Endodermal cell (in vitro differentiated cells): ENCODE measurements at regions not wholly inside any gene's neighbourhood (a gene's known extent, or its start where the extent isn't known, plus 50 kb on each side); places are given as distances from the start of the nearest gene placed in this dataset.

Experiments used
- DNase-seq: peaks from one replicate; pipeline ENCODE4 v3.0.0-alpha.2; 2017
- H3K27ac ChIP-seq: 2 replicates; pipeline ENCODE4 v1.5.1; 2013; ENCODE audit warnings: mild to moderate bottlenecking, low read depth, low read length, moderate library complexity
- H3K27me3 ChIP-seq: 2 replicates; pipeline ENCODE4 v1.6.1; 2013; ENCODE audit warnings: mild to moderate bottlenecking, low read length, moderate library complexity; ENCODE audit not compliant: insufficient read depth, control insufficient read depth, poor library complexity, severe bottlenecking
- H3K36me3 ChIP-seq: 2 replicates; pipeline ENCODE4 v1.7.0; 2013; ENCODE audit warnings: mild to moderate bottlenecking, low read length, moderate library complexity; ENCODE audit not compliant: control insufficient read depth, insufficient read depth
- H3K4me1 ChIP-seq: one replicate; pipeline ENCODE4 v1.7.0; 2013; ENCODE audit warnings: low read length; ENCODE audit not compliant: control insufficient read depth, insufficient read depth
- H3K4me3 ChIP-seq: 2 replicates; pipeline ENCODE4 v1.5.1; 2013; ENCODE audit warnings: mild to moderate bottlenecking, low read length, moderate library complexity
- H3K9ac ChIP-seq: 2 replicates; pipeline ENCODE4 v1.6.1; 2013; ENCODE audit warnings: mild to moderate bottlenecking, low read length, moderate library complexity; ENCODE audit not compliant: poor library complexity, severe bottlenecking; ENCODE audit errors: extremely low read depth
- H3K9me3 ChIP-seq: 2 replicates; pipeline ENCODE4 v1.6.1; 2013; ENCODE audit warnings: mild to moderate bottlenecking, low read length, moderate library complexity; ENCODE audit not compliant: control insufficient read depth
- H3K27ac Mint-ChIP-seq: 2 replicates; pipeline ENCODE4 v1.8.0; 2020; ENCODE audit warnings: mixed read lengths
- H3K27me3 Mint-ChIP-seq: 2 replicates; pipeline ENCODE4 v1.8.0; 2021; ENCODE audit warnings: mild to moderate bottlenecking, mixed read lengths; ENCODE audit not compliant: insufficient read depth
- H3K36me3 Mint-ChIP-seq: 2 replicates; pipeline ENCODE4 v1.8.0; 2020; ENCODE audit warnings: low read depth, mixed read lengths
- H3K4me1 Mint-ChIP-seq: 2 replicates; pipeline ENCODE4 v1.8.0; 2020; ENCODE audit warnings: mixed read lengths
- H3K4me3 Mint-ChIP-seq: 2 replicates; pipeline ENCODE4 v1.8.0; 2020; ENCODE audit warnings: mild to moderate bottlenecking, moderate library complexity, mixed read lengths
- H3K9me3 Mint-ChIP-seq: 2 replicates; pipeline ENCODE4 v1.8.0; 2020; ENCODE audit warnings: mild to moderate bottlenecking, mixed read lengths
- CTCF ChIP-seq: fragments of 200-600 bp; sonication (generic); conservative IDR thresholded peaks from 2 replicates; pipeline ENCODE4 v1.5.0; 2021; ENCODE audit warnings: antibody characterized with exemption, mild to moderate bottlenecking
- WGBS, 2 experiments: methylation state at CpG; one replicate each; pipeline versions ENCODE4 v1.1.5 to v1.1.7; 2013; ENCODE audit warnings: missing lambda C conversion rate in 2 of 2, mixed read lengths in 1 of 2; ENCODE audit not compliant: insufficient coverage in 1 of 2, insufficient read length in 1 of 2; 5-methylcytosine and 5-hydroxymethylcytosine counted together

GRCh38 chr10:125283836-125284614 lies 123.7 kb upstream of the CTBP2 start:
- H3K4me1 ChIP-seq, result no peaks in the 10 kb centered on the region
- Mint-ChIP-seq H3K27ac (no peak overlapping the region), H3K9me3 (peaks cover 3% of the 10 kb centered on the region), H3K27me3 (peaks cover 26% of the 10 kb centered on the region), H3K4me1 (no peaks in the 10 kb centered on the region), H3K36me3 (no peaks in the 10 kb centered on the region), H3K4me3 (no peak overlapping the region)
- TF ChIP-seq CTCF, result no peak
- H3K9ac ChIP-seq, result no peak overlapping the region
- H3K4me3 ChIP-seq, result no peak overlapping the region
- H3K27me3 ChIP-seq, result peaks cover 8% of the 10 kb centered on the region
- no peaks in the 10 kb centered on the region for H3K36me3 ChIP-seq
- no peaks in the 10 kb centered on the region for H3K9me3 ChIP-seq
- 93 to 97% methylated on average over 8 to 10 of the region's 11 CpGs for WGBS, 2 experiments
- H3K27ac ChIP-seq, result no peak overlapping the region
- no peak for DNase-seq

- Mint-ChIP-seq H3K4me1 (no peaks in the 10 kb centered on the region), H3K27ac (no peak overlapping the region), H3K36me3 (no peaks in the 10 kb centered on the region), H3K27me3 (peaks cover 22% of the 10 kb centered on the region), H3K9me3 (peaks cover 3% of the 10 kb centered on the region), H3K4me3 (no peak overlapping the region)
- peak; percentile 47 for TF ChIP-seq CTCF
- no peaks in the 10 kb centered on the region for H3K36me3 ChIP-seq
- DNase-seq, result peak; percentile 75
- H3K9me3 ChIP-seq, result no peaks in the 10 kb centered on the region
- H3K4me3 ChIP-seq, result no peak overlapping the region
- H3K27ac ChIP-seq, result no peak overlapping the region
- WGBS, 2 experiments, result 67 to 90% methylated on average over 1 to 6 of the region's 7 CpGs
- H3K4me1 ChIP-seq, result no peaks in the 10 kb centered on the region
- peaks cover 8% of the 10 kb centered on the region for H3K27me3 ChIP-seq
- no peak overlapping the region for H3K9ac ChIP-seq
These were observed 123.0 kb upstream of the CTBP2 start for GRCh38 chr10:125283191-125283835.

- H3K36me3 ChIP-seq, result no peaks in the 10 kb centered on the region
- no peak overlapping the region for H3K27ac ChIP-seq
- H3K9me3 ChIP-seq, result no peaks in the 10 kb centered on the region
- no peak for TF ChIP-seq CTCF
- H3K4me3 ChIP-seq, result no peak overlapping the region
- no peaks in the 10 kb centered on the region for H3K36me3 Mint-ChIP-seq
- no peak overlapping the region for H3K4me3 Mint-ChIP-seq
- peaks cover 8% of the 10 kb centered on the region for H3K27me3 Mint-ChIP-seq
- no peak overlapping the region for H3K9ac ChIP-seq
- WGBS, 2 experiments, result 86 to 87% methylated on average over 6 of the region's 6 CpGs
- no peaks in the 10 kb centered on the region for H3K4me1 ChIP-seq
- no peak for DNase-seq
- H3K27ac Mint-ChIP-seq, result no peak overlapping the region
- H3K27me3 ChIP-seq, result peaks cover 8% of the 10 kb centered on the region
- H3K9me3 Mint-ChIP-seq, result peaks cover 6% of the 10 kb centered on the region
- H3K4me1 Mint-ChIP-seq, result no peaks in the 10 kb centered on the region
These were observed 120.7 kb upstream of the CTBP2 start for GRCh38 chr10:125281091-125281490.
